Astrocyte of the hippocampus (primary cell): ENCODE measurements at regions not wholly inside any gene's neighbourhood (a gene's known extent, or its start where the extent isn't known, plus 50 kb on each side); places are given as distances from the start of the nearest gene placed in this dataset.

Experiments used
- DNase-seq: peaks from one replicate; pipeline ENCODE4 v3.0.0; 2011; ENCODE audit warnings: low read depth, low spot score

DNA sequence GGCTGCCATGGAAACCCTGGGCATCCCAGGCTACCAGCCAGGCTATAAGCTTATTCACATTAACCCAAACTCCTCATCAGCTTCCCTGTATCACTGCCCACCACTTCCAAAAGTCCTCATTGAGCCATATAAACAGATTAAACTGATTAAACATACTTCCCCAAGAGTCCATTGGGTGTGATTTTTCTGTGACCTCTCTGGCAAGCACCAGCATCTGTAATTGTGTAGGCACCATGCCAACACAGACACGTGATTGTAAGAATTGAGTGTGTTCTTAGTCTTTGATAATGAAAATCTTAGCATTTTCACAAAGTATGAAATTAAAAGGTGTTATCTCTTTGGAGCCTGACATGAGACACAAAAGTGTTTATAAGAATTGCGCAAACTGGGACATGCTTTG, 679.3 kb downstream of the TYW1 start:
- DNase-seq = no peak

DNA sequence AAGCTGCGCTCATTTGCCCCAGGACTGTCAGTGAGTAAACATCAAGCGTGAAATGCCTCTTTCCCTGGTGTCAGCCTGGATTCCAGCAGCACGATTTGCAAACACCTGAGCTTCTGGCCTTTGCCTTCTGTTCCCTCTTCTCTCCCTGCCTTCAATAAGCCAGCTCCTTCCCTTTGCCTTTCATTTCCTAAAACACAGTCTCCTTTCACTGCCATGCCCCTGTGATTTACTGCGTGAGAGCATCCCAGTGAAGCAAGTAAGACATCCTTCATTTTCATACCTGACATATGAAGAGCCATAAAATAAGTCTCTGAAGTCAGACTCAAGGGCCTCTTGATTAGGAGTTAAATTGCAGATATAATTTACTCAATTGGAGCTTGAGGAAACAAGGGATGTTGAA, 681.8 kb downstream of the TYW1 start:
- no peak for DNase-seq

- no peak for DNase-seq
These were observed 687.0 kb downstream of the TYW1 start for GRCh38 chr7:67683628-67684027.

DNA sequence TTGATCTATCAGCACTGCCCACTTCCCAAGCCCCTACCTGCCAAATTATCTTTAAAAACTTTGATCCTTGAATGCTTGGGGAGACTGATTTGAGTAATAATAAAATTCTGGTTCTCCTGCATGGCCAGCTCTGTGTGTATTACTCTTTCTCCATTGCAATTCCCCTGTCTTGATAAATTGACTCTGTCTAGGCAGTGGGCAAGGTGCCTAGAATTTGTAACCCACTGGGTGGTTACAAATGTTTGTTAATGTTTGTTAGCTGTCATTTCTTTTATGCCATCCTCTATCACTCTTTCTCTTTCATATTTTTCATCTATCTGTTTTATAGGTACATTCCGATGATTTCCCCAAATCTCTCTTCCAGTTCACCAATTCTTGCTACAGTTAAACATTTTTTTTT, 694.1 kb downstream of the TYW1 start:
- DNase-seq = no peak

- peak; percentile 59 for DNase-seq
These were observed 695.8 kb downstream of the TYW1 start for GRCh38 chr7:67692425-67692824.

- DNase-seq = no peak
These were observed 699.5 kb downstream of the TYW1 start for GRCh38 chr7:67696124-67696523.

DNA sequence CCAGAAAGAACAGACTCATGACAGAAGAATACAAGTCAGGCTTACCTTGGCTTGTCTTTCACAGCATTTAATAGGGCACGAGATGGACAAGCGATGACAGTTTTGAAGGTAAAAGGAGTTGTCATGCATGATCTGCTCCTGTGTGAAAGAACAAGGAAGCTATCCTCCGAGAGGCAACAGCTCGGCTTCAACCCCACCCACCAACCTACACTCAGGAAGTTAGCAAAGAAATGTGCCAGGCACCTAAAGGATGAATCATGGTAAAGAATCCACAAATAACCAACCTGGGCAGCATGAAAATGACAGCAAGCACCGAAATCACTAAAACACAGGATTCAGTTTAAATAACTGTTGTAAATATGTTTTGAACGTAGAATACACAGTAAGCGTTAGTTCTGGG, 700.2 kb downstream of the TYW1 start:
- no peak for DNase-seq

- DNase-seq = no peak
These were observed 701.7 kb downstream of the TYW1 start for GRCh38 chr7:67698354-67698753.

GRCh38 chr7:67705850-67706249, 709.2 kb downstream of the TYW1 start:
- DNase-seq = no peak

- DNase-seq = no peak
These were observed 715.1 kb downstream of the TYW1 start for GRCh38 chr7:67711706-67712105.

DNA sequence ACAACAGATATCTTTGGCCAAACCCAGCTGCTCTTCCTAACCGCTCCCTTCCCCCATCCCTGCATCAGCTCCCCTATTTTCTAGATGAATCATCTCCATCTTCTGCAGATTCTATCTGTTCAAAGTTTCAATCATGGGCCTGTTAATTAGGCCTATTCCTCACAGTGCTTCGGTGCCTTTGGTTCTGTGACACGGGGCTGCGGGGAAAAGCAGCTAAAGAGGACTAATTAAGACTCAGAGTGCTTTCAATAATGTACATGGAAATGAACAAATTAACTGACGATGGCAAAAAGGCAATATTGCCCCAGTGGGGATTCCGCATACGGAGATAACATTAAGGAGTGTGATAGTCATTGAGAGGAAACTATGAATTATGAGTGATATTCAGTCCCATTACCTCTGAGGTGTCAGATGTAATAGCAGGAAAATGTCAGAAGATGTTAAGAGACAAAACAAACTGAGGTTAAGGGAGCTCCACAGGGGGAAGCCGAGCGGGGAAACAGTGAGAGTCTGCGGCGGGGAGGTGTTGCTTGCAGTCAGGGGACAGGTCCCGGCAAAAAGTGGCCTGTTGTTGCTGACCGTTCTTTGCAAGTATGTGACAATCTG, 716.9 kb downstream of the TYW1 start:
- DNase-seq = no peak

GRCh38 chr7:67716729-67717128, 720.1 kb downstream of the TYW1 start:
- DNase-seq = no peak

DNA sequence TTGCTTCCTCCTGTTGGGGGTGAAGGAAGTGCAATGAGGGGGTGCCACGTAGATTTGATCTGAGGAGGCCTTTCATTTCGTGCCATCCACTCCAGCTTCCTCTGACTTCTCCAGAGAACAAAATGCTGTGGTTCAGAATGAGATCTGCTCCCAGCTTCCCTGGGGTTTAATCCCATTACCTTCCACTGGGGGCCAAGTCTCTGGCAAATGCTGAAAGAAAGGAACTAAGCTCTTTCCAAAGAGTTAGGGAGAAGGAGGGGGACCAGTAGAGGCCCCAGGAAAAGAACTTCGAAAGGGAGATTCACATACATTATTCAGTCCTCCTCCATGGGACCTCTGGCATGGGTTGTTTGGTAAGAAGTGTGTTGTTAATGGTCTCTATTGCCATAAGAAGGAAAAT, 727.0 kb downstream of the TYW1 start:
- no peak for DNase-seq

DNA sequence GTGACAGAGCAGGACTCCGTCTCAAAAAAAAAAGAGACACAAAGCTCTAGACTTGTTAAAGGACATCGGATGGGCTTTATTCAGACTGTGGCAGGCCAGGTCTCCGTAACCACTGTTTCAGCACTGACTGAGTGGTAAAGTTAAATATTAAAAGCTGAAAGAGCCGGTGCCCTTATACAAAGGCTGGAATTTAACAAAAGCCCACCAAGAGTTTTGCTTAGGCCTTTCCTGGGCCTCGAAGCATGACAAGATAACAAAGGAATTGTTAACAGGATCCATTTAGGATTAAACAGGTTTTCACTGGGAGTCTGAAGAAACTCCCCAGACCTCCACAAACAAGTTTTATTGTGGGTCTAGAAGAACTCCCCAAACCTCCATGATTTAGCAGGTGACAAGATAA, 727.8 kb downstream of the TYW1 start:
- no peak for DNase-seq

GRCh38 chr7:67724955-67725354, 728.3 kb downstream of the TYW1 start:
- no peak for DNase-seq

GRCh38 chr7:67725423-67725822, 728.8 kb downstream of the TYW1 start:
- no peak for DNase-seq

DNA sequence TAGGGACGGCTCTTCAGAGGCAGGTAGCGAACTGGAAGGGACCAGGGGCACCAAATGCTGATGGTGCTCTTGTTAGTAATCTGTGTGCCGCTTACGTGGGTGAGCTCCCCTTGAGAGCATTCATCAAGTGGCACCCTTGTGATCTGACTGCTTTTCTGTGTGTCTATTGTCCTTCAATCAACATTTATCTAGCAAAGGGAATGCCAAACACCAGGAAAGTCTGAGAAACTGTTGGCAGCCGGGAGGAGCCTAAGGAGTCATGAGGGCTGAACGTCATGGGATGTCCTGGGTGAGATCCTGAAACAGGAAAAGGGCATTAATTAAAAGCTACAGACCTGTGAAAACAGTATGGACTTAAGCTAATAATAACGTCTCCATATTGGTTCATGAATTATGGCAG, 733.1 kb downstream of the TYW1 start:
- no peak for DNase-seq

- DNase-seq = no peak
These were observed 735.1 kb downstream of the TYW1 start for GRCh38 chr7:67731704-67732103.

DNA sequence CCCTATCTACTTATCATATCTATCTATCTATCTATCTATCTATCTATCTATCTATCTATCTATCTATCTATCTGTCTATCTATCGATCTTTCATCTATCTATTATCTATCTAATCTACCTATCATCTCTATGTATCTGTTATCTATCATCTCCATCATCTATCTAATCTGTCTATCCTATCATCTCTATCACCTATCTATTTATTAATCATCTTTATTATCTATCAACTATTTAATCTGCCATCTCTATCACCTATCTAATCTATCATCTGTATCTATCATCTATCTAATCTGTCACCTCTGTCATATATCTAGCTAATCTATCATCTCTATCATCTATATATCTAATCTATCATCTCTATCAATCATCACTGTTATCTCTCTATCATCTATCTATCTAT, 736.3 kb downstream of the TYW1 start:
- DNase-seq = no peak

- DNase-seq = no peak
These were observed 741.5 kb downstream of the TYW1 start for GRCh38 chr7:67738145-67738544.

DNA sequence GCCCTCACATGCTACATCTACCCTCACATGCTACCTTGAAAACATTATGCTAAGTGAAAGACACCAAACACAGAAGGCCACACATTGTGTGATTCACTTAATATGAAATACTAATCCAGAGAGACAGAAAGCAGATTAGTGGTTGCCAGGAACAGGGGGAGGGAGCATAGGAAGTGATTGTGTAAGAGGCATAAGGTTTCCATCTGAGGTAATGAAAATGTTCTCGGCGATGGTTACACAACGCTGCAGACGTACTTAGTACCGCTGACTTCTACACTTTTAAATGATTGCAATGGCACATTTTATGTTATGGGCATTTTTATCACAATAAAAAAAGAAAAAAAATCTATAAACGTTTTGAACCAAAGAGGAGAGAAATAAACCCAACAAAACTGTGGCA, 742.3 kb downstream of the TYW1 start:
- no peak for DNase-seq

GRCh38 chr7:67743501-67743900, 746.9 kb downstream of the TYW1 start:
- no peak for DNase-seq

- no peak for DNase-seq
These were observed 755.6 kb downstream of the TYW1 start for GRCh38 chr7:67752227-67752626.

DNA sequence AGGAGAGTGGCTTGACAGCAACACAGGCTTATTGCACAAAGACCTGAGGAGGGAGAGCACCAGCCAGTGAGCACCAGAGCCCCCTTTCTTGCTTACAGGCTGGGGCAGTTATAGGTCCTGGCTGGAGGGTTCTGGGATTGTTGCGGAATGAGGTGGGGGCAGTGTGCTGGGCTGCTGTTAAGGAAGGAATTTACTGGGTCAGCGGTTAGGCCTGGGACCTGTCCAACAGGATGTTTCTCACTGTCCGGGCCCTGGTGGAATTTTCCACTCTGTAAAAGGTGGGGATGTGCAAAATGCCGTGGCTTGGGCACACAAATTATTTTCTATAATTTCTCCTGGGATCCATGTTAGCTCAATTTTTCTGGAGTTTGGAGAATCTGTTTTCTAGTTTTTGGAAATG, 757.3 kb downstream of the TYW1 start:
- DNase-seq = no peak
